Erythroblast (primary cell): ENCODE measurements at regions not wholly inside any gene's neighbourhood (a gene's known extent, or its start where the extent isn't known, plus 50 kb on each side); places are given as distances from the start of the nearest gene placed in this dataset.

Source experiments
- GATA1 ChIP-seq: IDR thresholded peaks from 2 replicates; pipeline ENCODE4 v1.6.1; 2011; ENCODE audit warnings: low read depth, mild to moderate bottlenecking, control low read depth, low read length, moderate library complexity
- POLR2A ChIP-seq: IDR thresholded peaks from 2 replicates; pipeline ENCODE4 v1.6.1; 2011; ENCODE audit warnings: mild to moderate bottlenecking, low read length

GRCh38 chr20:62528983-62529891 is 53.4 kb upstream of the GATA5 start:
- no peak for TF ChIP-seq POLR2A
- TF ChIP-seq GATA1: no peak
